ENCODE measurements at regions not wholly inside any gene's neighbourhood (a gene's known extent, or its start where the extent isn't known, plus 50 kb on each side); places are given as distances from the start of the nearest gene placed in this dataset.
"Not testable (repeated sequence)": the region's sequence is repeated elsewhere in the genome, so short reads cannot be mapped to it uniquely, and the experiment has no call there.

DNA sequence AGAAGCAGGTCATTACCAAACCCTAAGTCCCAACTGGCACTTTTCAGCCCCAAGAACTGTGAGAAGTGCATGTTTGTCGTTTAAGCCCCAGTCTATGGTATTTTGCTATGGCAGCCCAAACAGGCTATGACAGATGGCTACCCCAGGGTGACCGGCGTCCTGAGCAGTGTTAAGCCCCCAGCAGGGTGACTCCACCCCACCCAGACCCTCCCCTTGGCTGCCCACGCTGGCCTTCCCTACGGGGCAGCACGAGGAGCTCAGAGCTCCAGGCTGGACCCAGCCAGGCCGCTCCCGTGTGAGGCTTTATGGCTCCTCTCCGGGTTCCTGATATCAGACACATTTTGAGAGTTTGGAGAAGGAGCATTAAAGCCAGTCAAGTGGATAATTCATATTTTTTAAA is 684.0 kb downstream of the PTPRU start:
- Mint-ChIP-seq H3K36me3 (ENCODE audit: low read depth, unreplicated experiment) (no peaks in the 10 kb centered on the region), H3K4me3 (ENCODE audit: unreplicated experiment) (no peak overlapping the region), H3K4me1 (ENCODE audit: unreplicated experiment) (no peaks in the 10 kb centered on the region), H3K27me3 (ENCODE audit: unreplicated experiment) (peaks cover 7% of the 10 kb centered on the region), H3K9me3 (ENCODE audit: unreplicated experiment) (no peaks in the 10 kb centered on the region), H3K27ac (ENCODE audit: unreplicated experiment) (no peak overlapping the region)
- TF ChIP-seq CTCF (IDR thresholded peaks at IDR 0.05; ENCODE audit: unreplicated experiment): no peak
- DNase-seq (ENCODE audit: low spot score): no peak

DNA sequence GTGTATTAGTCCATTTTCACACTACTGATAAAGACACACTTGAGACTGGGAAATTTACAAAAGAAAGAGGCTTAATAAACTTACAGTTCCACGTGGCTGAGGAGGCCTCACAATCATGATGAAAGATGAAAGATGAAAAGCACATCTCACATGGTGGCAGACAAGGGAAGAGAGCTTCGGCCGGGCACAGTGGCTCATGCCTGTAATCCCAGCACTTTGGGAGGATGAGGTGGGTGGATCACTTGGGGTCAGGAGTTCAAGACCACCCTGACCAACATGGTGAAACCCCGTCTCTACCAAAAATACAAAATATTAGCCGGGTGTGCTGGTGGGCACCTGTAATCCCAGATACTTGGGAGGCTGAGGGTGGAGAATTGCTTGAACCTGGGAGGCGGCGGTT is 682.7 kb downstream of the PTPRU start:
- not testable (repeated sequence) for H3K36me3 Mint-ChIP-seq (ENCODE audit: low read depth, unreplicated experiment); DNase-seq (ENCODE audit: low spot score); H3K4me1 Mint-ChIP-seq (ENCODE audit: unreplicated experiment); H3K4me3 Mint-ChIP-seq (ENCODE audit: unreplicated experiment); H3K27me3 Mint-ChIP-seq (ENCODE audit: unreplicated experiment); H3K9me3 Mint-ChIP-seq (ENCODE audit: unreplicated experiment); H3K27ac Mint-ChIP-seq (ENCODE audit: unreplicated experiment)

- no peaks in the 10 kb centered on the region for H3K9me3 Mint-ChIP-seq (ENCODE audit: unreplicated experiment)
- H3K27me3 Mint-ChIP-seq (ENCODE audit: unreplicated experiment): peaks cover 3% of the 10 kb centered on the region
- no peak for TF ChIP-seq CTCF (IDR thresholded peaks at IDR 0.05; ENCODE audit: unreplicated experiment)
- no peak for DNase-seq (ENCODE audit: low spot score)
- no peaks in the 10 kb centered on the region for H3K4me1 Mint-ChIP-seq (ENCODE audit: unreplicated experiment)
- H3K27ac Mint-ChIP-seq (ENCODE audit: unreplicated experiment): no peak overlapping the region
- H3K4me3 Mint-ChIP-seq (ENCODE audit: unreplicated experiment): no peak overlapping the region
- H3K36me3 Mint-ChIP-seq (ENCODE audit: low read depth, unreplicated experiment): no peaks in the 10 kb centered on the region
Observed at GRCh38 chr1:29916656-29917369, 680.5 kb downstream of the PTPRU start.

DNA sequence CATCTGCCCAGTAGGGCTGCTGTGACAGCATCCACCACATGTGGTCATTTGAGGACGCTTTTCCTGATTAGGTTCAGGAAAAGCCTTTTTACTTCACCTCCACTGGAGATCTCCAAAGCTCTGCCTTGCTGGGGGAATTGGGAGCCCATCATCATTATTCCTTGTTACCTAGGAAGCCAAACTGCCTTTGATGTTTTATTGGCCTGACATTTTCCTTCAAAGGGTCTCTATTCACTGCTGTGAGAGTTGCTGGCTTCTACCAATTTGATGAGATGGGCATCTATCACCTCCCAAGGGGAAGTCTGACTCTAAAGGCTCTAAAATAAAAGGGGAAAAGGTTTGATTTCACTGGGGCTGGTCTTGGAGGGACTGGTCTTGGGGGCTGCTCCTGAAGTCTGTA is 678.6 kb downstream of the PTPRU start:
- Mint-ChIP-seq H3K4me1 (ENCODE audit: unreplicated experiment) (no peaks in the 10 kb centered on the region), H3K27ac (ENCODE audit: unreplicated experiment) (no peak overlapping the region), H3K9me3 (ENCODE audit: unreplicated experiment) (no peaks in the 10 kb centered on the region), H3K27me3 (ENCODE audit: unreplicated experiment) (peaks cover 3% of the 10 kb centered on the region), H3K36me3 (ENCODE audit: low read depth, unreplicated experiment) (no peaks in the 10 kb centered on the region), H3K4me3 (ENCODE audit: unreplicated experiment) (no peak overlapping the region)
- no peak for TF ChIP-seq CTCF (IDR thresholded peaks at IDR 0.05; ENCODE audit: unreplicated experiment)
- no peak for DNase-seq (ENCODE audit: low spot score)

DNA sequence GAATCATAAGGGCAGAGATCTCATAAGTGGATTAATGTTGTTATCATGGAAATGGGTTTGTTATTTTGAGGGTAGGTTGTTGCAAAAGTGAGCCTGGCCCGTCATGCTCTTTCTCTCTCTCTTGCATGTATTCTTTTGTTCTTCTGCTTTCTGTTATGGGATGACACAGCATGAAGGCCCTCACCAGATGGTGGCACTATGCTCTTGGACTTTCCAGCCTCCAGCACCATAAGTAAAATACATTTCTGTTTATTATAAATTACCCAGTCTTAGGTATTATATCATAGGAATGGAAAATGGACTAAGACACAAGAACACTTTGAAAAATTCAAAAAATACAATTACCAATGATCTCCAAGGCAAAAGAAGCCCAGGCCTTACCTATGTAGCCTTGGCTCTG is 676.1 kb downstream of the PTPRU start:
- Mint-ChIP-seq H3K9me3 (ENCODE audit: unreplicated experiment) (no peaks in the 10 kb centered on the region), H3K36me3 (ENCODE audit: low read depth, unreplicated experiment) (no peaks in the 10 kb centered on the region), H3K27ac (ENCODE audit: unreplicated experiment) (no peak overlapping the region), H3K27me3 (ENCODE audit: unreplicated experiment) (peaks cover 3% of the 10 kb centered on the region), H3K4me1 (ENCODE audit: unreplicated experiment) (no peaks in the 10 kb centered on the region), H3K4me3 (ENCODE audit: unreplicated experiment) (no peak overlapping the region)
- no peak for DNase-seq (ENCODE audit: low spot score)
- TF ChIP-seq CTCF (IDR thresholded peaks at IDR 0.05; ENCODE audit: unreplicated experiment): no peak

All from endothelial cell (in vitro differentiated cells).